Upper lobe of left lung (tissue), 4 donors: ENCODE measurements at regions not wholly inside any gene's neighbourhood (a gene's known extent, or its start where the extent isn't known, plus 50 kb on each side); places are given as distances from the start of the nearest gene placed in this dataset.

ENCODE experiments used
- POLR2A ChIP-seq, 4 donors: fragments of 450-650 bp; IDR thresholded peaks; one replicate each; pipeline ENCODE4 v1.5.1; 2016 to 2017; ENCODE audit warnings: antibody characterized with exemption in 4 of 4, mild to moderate bottlenecking in 2 of 4
- TF ChIP-seq, protein P1 (sequence below), 6 experiments: fragments of 450-650 bp in 4 of 6; fragments of 200-600 bp in 2 of 6; sonication (generic) in 2 of 6; IDR thresholded peaks; one replicate each; pipeline ENCODE4 v1.5.1; 2016 to 2019; ENCODE audit warnings: antibody characterized with exemption in 6 of 6

DNA sequence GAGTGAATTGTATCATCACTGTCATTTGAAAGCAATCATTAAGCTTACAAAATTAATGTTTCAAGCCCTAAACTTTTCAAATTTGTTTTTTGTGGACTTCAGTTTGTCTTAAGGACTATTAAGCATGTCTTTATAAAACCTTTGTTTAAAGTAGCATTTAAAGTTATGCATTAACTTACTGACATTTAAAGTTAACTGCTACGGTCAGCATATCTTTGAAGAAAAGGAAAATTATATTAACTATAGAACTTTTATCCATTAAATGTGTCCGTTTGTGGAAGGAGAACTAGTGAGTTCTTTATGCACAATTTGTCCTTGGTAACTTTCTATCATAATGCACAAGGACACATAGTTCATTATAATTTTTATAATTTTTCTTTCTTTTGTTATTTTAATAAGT is 103.4 kb downstream of the FANCF start:
- TF ChIP-seq, protein P1, sequence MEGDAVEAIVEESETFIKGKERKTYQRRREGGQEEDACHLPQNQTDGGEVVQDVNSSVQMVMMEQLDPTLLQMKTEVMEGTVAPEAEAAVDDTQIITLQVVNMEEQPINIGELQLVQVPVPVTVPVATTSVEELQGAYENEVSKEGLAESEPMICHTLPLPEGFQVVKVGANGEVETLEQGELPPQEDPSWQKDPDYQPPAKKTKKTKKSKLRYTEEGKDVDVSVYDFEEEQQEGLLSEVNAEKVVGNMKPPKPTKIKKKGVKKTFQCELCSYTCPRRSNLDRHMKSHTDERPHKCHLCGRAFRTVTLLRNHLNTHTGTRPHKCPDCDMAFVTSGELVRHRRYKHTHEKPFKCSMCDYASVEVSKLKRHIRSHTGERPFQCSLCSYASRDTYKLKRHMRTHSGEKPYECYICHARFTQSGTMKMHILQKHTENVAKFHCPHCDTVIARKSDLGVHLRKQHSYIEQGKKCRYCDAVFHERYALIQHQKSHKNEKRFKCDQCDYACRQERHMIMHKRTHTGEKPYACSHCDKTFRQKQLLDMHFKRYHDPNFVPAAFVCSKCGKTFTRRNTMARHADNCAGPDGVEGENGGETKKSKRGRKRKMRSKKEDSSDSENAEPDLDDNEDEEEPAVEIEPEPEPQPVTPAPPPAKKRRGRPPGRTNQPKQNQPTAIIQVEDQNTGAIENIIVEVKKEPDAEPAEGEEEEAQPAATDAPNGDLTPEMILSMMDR (IDR thresholded peaks at IDR 0.05): no peak
- no peak for TF ChIP-seq POLR2A (IDR thresholded peaks at IDR 0.05)
